GM18502 (cell line): ENCODE measurements at regions not wholly inside any gene's neighbourhood (a gene's known extent, or its start where the extent isn't known, plus 50 kb on each side); places are given as distances from the start of the nearest gene placed in this dataset.

Experiments used
- ATAC-seq: cut with Tn5 transposase; IDR thresholded peaks from one replicate; pipeline ENCODE4 v1.9.1; 2021; ENCODE audit warnings: mild to moderate bottlenecking; ENCODE audit not compliant: unreplicated experiment, poor library complexity

GRCh38 chr2:66925128-66925527 lies 472.0 kb upstream of the ETAA1 start:
- ATAC-seq, result no peak

- no peak for ATAC-seq
These were observed 470.5 kb upstream of the ETAA1 start for GRCh38 chr2:66926594-66927112.

GRCh38 chr2:66929632-66930338 lies 467.3 kb upstream of the ETAA1 start:
- ATAC-seq, result no peak

GRCh38 chr2:66930339-66931220 lies 466.6 kb upstream of the ETAA1 start:
- ATAC-seq, result no peak

- no peak for ATAC-seq
These were observed 458.6 kb upstream of the ETAA1 start for GRCh38 chr2:66938471-66938967.

- ATAC-seq, result no peak
These were observed 457.1 kb upstream of the ETAA1 start for GRCh38 chr2:66940080-66940479.

GRCh38 chr2:66948234-66948633 lies 448.9 kb upstream of the ETAA1 start:
- ATAC-seq, result no peak

- no peak for ATAC-seq
These were observed 439.9 kb upstream of the ETAA1 start for GRCh38 chr2:66957198-66957597.

- no peak for ATAC-seq
These were observed 439.5 kb upstream of the ETAA1 start for GRCh38 chr2:66957677-66958076.

GRCh38 chr2:66960161-66960560 lies 437.0 kb upstream of the ETAA1 start:
- no peak for ATAC-seq

- no peak for ATAC-seq
These were observed 434.4 kb upstream of the ETAA1 start for GRCh38 chr2:66962716-66963115.

- ATAC-seq, result no peak
These were observed 430.5 kb upstream of the ETAA1 start for GRCh38 chr2:66966631-66967030.

GRCh38 chr2:66968946-66969345 lies 428.2 kb upstream of the ETAA1 start:
- no peak for ATAC-seq

- no peak for ATAC-seq
These were observed 416.1 kb upstream of the ETAA1 start for GRCh38 chr2:66981074-66981473.

GRCh38 chr2:66982766-66983165 lies 414.4 kb upstream of the ETAA1 start:
- ATAC-seq, result no peak

- no peak for ATAC-seq
These were observed 412.3 kb upstream of the ETAA1 start for GRCh38 chr2:66984864-66985263.

GRCh38 chr2:66985906-66986305 lies 411.2 kb upstream of the ETAA1 start:
- ATAC-seq, result no peak

- ATAC-seq, result no peak
These were observed 409.4 kb upstream of the ETAA1 start for GRCh38 chr2:66987733-66988132.

GRCh38 chr2:66994654-66995053 lies 402.5 kb upstream of the ETAA1 start:
- ATAC-seq, result no peak

- no peak for ATAC-seq
These were observed 401.5 kb upstream of the ETAA1 start for GRCh38 chr2:66995636-66996035.
